NCI-H2081 (cell line): ENCODE measurements at regions not wholly inside any gene's neighbourhood (a gene's known extent, or its start where the extent isn't known, plus 50 kb on each side); places are given as distances from the start of the nearest gene placed in this dataset.
A peak's percentile ranks its signal among the peaks of the same experiment; 100 is the strongest.

Experiments
- DNase-seq, 2 experiments: peaks; one replicate each; lab custom pipeline; 2025; lab: John Stamatoyannopoulos, UW

- DNase-seq: no peak
Observed at GRCh38 chr1:34408011-34408410, 231.3 kb downstream of the C1orf94 start.

- no peak for DNase-seq
Observed at GRCh38 chr1:34409689-34410229, 233.1 kb downstream of the C1orf94 start.

GRCh38 chr1:34412598-34413370 lies 236.1 kb downstream of the C1orf94 start:
- DNase-seq: no peak

DNA sequence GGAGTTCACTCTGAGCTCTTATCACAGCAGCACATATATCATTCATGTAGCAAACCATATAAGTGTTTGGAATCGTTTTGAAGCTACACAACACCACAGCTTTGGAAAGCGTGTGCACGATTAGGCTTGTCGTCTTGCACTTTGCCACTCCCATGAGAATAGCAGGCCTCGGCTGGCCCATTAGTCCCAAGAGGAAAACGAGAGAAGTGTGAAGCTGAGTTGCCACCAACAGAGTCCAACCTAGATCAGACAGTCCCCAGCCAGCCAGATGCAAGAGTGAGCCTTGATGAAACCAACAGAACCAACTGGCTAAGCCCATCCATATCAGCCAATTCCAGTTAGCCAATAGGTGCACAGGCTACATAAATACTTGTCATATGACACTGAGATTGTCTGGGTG lies 238.4 kb downstream of the C1orf94 start:
- no peak for DNase-seq

DNA sequence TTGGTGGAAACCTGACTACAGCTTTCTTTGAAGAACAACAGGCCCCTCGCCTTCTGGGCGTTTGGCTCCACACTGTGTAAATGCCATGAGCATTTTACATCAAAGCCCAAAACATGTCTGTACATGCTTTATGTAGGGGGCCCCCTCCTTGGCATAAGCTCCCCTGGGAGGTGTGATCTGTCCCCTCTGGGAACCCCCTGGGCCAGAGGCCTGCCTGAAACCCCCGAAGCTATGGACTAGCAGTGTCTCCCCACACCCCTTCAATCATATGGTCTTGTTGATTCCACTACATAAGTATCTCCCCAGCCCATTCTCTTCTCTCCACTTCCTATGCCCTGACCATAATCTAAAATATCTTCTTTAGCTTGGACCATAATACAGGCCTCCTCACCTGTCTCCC lies 241.5 kb downstream of the C1orf94 start:
- DNase-seq: no peak

DNA sequence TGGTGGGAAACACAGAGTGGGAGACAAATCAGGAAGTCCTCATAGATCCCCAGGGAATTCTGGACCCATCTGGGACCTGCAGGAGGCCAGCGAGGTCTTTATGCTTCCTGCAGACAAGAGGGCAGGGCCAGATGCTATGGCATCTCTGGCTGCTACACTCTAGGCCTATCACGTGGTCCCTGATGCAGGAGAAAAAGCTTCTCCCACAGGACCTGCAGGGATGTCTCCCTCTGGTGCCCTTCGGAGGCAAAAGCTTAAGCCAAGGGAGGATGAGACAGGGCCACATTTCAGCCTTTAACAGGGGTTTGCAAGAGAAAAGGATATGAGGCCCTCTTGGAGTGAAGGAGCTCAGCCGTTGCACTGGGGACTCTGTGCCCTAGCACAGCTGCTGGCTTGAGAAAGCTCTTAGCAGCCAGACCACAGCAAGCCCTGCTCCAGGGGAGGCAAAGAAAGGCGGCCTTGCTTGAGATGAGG lies 243.0 kb downstream of the C1orf94 start:
- no peak for DNase-seq

DNA sequence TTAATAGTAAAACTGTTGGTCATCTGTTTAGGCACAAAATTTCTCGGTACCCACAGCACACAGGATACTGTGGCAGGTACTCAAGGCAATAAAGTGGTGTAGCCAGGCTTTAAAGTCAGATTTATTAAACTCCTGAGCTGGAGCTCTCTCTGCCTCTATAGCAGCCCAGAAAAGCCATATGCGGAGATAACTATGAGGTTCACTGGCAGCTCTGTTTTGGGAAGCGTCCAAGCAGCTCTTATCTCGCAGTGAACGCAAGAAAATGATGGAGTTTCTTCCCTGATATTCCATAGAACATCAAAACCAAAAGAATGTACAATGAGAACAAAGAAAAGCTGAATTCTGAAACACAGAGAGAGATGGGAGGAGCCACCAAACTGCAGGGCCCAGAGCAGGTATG lies 248.3 kb downstream of the C1orf94 start:
- no peak for DNase-seq

DNA sequence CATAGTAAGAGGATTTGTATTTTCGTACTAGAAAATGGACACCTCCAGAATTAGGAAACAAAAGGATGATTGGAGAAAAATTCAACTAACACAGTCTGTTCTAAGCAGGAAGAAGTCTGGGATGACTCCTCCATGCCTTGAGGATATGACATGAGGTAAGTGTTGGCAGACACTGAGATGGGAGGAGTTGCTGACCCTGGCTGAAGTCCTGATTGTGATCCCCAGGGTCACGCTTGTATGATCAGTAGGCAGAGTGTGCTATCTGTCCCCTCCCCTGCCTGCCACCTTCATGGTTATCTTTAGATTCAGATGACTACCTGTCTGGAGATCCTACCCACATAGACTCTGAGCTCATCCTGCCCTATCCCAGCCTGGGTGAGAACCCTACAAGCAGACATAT lies 249.1 kb downstream of the C1orf94 start:
- no peak for DNase-seq

DNA sequence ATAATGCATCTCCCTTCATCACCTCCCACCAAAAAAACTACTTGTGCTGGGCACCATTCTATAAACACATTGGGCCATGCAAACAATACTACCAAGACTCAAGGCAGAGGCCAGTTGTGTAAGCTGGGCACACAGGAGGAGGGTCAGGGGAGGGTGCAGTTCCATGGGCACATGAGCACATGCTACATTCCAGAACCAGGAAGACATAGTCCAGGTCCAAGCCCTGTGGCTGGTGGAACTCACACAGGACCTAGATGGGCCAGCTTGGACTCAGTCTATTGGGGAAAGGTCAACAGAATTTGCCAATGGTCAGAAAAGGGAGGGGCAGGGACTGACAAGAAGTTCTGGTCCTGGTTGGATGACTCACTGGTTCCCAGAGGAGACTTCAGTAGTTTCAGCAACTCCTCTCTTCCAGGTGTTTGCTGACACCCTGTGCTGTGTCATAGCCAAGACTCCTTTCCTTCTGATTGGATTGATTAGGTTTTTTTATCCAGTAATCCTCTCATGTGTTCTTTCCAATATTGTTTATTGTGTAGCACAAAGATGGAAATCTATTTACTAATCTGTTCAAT lies 249.7 kb downstream of the C1orf94 start:
- DNase-seq: no peak

- DNase-seq: no peak
Observed at GRCh38 chr1:34427170-34427569, 250.5 kb downstream of the C1orf94 start.

- DNase-seq: no peak
Observed at GRCh38 chr1:34433099-34433498, 256.4 kb downstream of the C1orf94 start.

- no peak for DNase-seq
Observed at GRCh38 chr1:34436836-34437235, 260.1 kb downstream of the C1orf94 start.

DNA sequence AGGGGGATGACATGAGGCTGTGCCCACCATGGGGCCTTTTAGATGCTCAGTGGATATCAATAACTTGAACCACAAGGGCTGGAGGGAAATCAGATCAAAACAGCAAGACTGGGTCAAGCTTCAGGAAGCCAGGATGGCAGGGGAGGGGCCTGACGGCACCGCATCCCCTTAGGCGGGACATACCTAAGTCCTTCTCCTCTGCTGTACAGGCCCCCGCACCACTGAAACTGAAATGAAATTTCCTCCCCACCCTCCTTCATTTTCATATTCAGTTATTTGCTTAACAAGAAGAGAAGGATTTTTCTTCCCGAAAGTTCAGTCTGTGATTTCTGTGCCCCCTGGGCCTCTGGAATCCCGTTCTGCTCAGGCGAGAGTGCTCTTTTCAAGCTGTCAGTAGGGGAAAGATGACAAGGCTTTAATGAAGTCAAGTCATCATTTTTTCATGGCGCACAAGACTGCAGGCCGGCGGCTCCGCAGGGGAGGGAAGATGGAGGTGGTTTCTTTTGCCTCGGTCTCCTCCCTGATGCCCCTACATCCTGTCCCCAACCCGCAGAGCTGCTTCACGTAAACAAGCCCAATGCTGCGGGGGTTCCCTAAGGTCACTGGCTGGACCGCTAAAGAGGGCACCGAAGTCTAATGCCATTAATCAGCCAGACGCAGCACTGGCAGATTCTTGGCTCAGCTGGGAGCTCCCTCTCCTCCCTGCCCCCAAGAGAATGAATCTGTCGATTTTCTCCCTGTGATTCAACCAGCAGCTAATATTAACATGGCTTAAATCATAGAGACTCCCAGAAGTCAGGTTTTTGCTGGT lies 264.8 kb downstream of the C1orf94 start:
- no peak for DNase-seq

- no peak for DNase-seq
Observed at GRCh38 chr1:34444516-34444915, 267.8 kb downstream of the C1orf94 start.

DNA sequence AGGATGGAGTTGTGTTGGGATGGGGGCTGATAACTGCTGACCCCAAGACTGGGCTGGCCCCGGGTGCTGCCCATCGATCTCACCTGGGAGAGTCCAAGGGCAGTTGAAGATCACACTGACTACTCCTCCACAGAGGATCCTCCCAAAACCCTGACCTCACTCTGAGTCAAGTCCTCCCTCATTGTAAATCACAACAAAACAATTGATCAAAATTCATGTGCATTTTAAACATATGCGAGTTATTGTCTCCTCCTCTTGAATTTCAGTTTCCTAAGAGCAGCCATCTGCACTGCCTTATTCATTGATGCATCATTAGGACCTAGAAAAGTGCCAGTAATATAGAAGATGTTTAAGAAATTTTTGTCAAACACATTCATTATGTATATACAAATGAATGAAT lies 273.6 kb downstream of the C1orf94 start:
- DNase-seq: no peak

DNA sequence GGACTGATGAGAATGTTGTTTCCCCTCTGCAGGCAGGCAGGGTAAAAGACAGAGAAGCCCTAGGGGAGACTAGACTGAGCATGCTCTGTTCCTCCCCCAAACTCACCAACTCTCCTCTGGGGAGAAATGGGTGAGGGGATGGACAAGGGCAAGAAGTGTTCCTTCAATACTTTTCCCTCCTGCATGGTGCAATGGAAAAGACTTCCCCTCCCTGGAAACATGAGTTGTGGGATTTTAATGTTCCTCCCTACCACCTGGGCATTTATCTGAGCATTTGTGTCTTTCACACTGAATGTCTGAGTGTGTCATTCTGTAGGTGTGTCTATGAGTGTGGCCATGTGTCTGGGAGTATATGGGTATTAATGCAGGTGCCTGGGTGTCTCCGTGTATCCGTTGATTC lies 275.7 kb downstream of the C1orf94 start:
- DNase-seq: no peak

GRCh38 chr1:34455121-34455520 lies 278.4 kb downstream of the C1orf94 start:
- DNase-seq: no peak

- DNase-seq: peak in 1 of 2 experiments; percentile 15
Observed at GRCh38 chr1:34460193-34460592, 283.5 kb downstream of the C1orf94 start.

DNA sequence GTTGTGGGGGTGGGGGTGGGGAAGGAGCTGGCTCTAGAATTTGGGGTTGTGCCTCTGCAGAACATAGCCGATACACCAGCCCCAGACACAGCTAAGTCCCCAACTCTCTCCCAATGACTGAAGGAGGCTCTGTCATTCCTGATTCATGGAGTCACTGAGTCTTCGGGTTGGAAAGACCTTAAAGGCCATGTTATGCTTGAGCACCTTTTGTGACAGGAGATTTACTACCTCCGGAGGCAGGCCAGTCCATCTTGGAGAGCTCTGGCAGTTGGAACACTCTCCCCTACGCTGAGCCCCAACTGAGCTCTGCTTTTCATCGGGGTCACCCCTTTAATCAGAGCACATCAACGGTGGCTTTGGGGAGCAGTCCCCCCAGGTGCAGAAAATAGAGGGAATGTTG lies 284.4 kb upstream of the GJB5 start:
- no peak for DNase-seq

GRCh38 chr1:34474566-34474965 lies 280.3 kb upstream of the GJB5 start:
- DNase-seq: no peak

DNA sequence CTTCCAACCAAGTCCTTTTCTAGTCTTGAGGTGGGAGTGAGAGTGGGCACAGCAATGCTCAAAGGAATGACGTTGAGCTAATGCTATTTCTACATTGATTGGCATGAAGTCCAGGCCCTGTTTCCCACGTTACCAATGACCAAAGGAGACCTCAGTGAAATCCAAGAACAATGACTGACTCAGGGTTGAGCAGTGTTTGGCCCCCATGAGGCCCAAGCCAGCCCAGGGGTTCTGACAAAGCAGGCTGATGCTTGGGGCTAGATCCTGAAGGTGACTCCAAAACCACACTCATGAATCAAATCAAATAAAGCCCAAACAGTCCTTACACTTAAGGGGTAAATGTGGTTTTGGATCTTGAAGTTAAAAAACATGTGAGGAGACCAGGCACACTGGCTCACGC lies 278.5 kb upstream of the GJB5 start:
- no peak for DNase-seq

DNA sequence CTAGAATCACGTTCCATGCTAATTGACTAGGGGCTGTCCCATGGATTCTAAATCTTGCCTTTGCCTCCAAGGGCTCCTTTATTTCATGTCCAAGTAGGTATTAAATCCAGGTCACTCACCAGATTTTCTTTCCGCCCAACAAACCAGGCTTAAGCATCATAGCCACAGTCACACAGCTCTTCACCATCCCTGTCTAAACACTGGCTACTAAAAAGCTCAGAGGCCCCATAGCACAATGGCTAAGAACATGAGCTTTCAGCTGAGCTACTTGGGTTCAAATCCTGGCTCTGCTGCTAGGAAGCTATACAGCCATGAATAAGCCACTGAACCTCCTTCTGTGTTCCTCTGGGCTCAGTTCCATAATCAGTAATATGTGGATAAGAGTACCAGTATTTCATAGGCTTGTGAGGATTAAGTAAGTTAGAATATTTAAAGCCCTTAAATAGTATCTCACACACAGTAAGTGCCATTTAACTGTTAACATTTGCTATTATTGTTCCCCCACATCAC lies 277.2 kb upstream of the GJB5 start:
- no peak for DNase-seq
